Mesenchymal stem cell (in vitro differentiated cells and primary cell): ENCODE measurements at regions not wholly inside any gene's neighbourhood (a gene's known extent, or its start where the extent isn't known, plus 50 kb on each side); places are given as distances from the start of the nearest gene placed in this dataset.

ENCODE experiments used
- DNase-seq: peaks from one replicate; pipeline ENCODE4 v3.0.0-alpha.2; 2013
- H2AFZ ChIP-seq: one replicate; pipeline ENCODE4 v1.6.1; 2013; ENCODE audit warnings: low read depth, mild to moderate bottlenecking, control low read depth, inconsistent platforms, low read length, moderate library complexity
- H2AK5ac ChIP-seq: 2 replicates; pipeline ENCODE4 v1.6.1; 2013; ENCODE audit warnings: low read length, moderate library complexity, mild to moderate bottlenecking, inconsistent platforms; ENCODE audit not compliant: severe bottlenecking
- H2BK120ac ChIP-seq: one replicate; pipeline ENCODE4 v1.6.1; 2013; ENCODE audit warnings: low read depth, mild to moderate bottlenecking, inconsistent platforms, low read length, moderate library complexity
- H2BK12ac ChIP-seq, 2 experiments: one replicate each; pipeline ENCODE4 v1.6.1; 2013; ENCODE audit warnings: inconsistent platforms in 2 of 2, low read length in 2 of 2, mild to moderate bottlenecking in 2 of 2, moderate library complexity in 2 of 2, control low read depth in 1 of 2
- H2BK15ac ChIP-seq: one replicate; pipeline ENCODE4 v1.6.1; 2013; ENCODE audit warnings: mild to moderate bottlenecking, low read depth, inconsistent platforms; ENCODE audit not compliant: poor library complexity, severe bottlenecking
- H2BK5ac ChIP-seq: 2 replicates; pipeline ENCODE4 v1.6.1; 2013; ENCODE audit warnings: low read depth, mild to moderate bottlenecking, low read length, control low read depth, inconsistent platforms; ENCODE audit not compliant: poor library complexity, severe bottlenecking
- H3K14ac ChIP-seq, 2 experiments: one replicate each; pipeline ENCODE4 v1.6.1; 2013; ENCODE audit warnings: inconsistent platforms in 2 of 2, low read length in 2 of 2, control low read depth in 1 of 2, mild to moderate bottlenecking in 1 of 2, moderate library complexity in 1 of 2
- H3K18ac ChIP-seq, 2 experiments: one replicate each; pipeline ENCODE4 v1.6.1; 2013; ENCODE audit warnings: inconsistent platforms in 2 of 2, low read length in 2 of 2, control low read depth in 1 of 2, low read depth in 1 of 2, mild to moderate bottlenecking in 1 of 2
- H3K23ac ChIP-seq, 2 experiments: one replicate each; pipeline ENCODE4 v1.6.1; 2013; ENCODE audit warnings: inconsistent platforms in 2 of 2, low read length in 2 of 2, mild to moderate bottlenecking in 2 of 2, moderate library complexity in 2 of 2, control low read depth in 1 of 2
- H3K27ac ChIP-seq: 2 replicates; pipeline ENCODE4 v1.5.1; 2013; ENCODE audit warnings: mild to moderate bottlenecking, moderate library complexity, low read length, control low read depth, inconsistent platforms; ENCODE audit not compliant: poor library complexity, severe bottlenecking
- H3K27me3 ChIP-seq, 2 experiments: 2 replicates each; pipeline versions ENCODE4 v1.6.1 to v1.7.0; 2013; ENCODE audit warnings: low read length in 2 of 2, mild to moderate bottlenecking in 2 of 2, moderate library complexity in 2 of 2, control low read depth in 1 of 2, inconsistent platforms in 1 of 2; ENCODE audit not compliant: control insufficient read depth in 1 of 2, insufficient read depth in 1 of 2
- H3K36me3 ChIP-seq, 2 experiments: 2 replicates each; pipeline versions ENCODE4 v1.6.1 to v1.7.0; 2013; ENCODE audit warnings: low read length in 2 of 2, control low read depth in 1 of 2, inconsistent platforms in 1 of 2, low read depth in 1 of 2, mild to moderate bottlenecking in 1 of 2; ENCODE audit not compliant: insufficient read depth in 2 of 2, control insufficient read depth in 1 of 2
- H3K4ac ChIP-seq, 2 experiments: one replicate each; pipeline ENCODE4 v1.6.1; 2013; ENCODE audit warnings: inconsistent platforms in 2 of 2, low read length in 2 of 2, mild to moderate bottlenecking in 2 of 2, moderate library complexity in 2 of 2, control low read depth in 1 of 2, low read depth in 1 of 2
- H3K4me1 ChIP-seq: 2 replicates; pipeline ENCODE4 v1.6.1; 2013; ENCODE audit warnings: low read depth, low read length, control low read depth; ENCODE audit not compliant: control insufficient read depth, insufficient read depth
- H3K4me2 ChIP-seq: 2 replicates; pipeline ENCODE4 v1.6.1; 2013; ENCODE audit warnings: low read length, mild to moderate bottlenecking, inconsistent platforms; ENCODE audit not compliant: poor library complexity, severe bottlenecking
- H3K4me3 ChIP-seq, 2 experiments: 2 replicates each; pipeline versions ENCODE4 v1.5.1 to v1.7.0; 2013; ENCODE audit warnings: low read length in 2 of 2, mild to moderate bottlenecking in 2 of 2, control low read depth in 1 of 2, low read depth in 1 of 2; ENCODE audit not compliant: insufficient read depth in 1 of 2
- H3K79me1 ChIP-seq: replicated peaks from 2 replicates; pipeline ENCODE4 v1.6.1; 2013; ENCODE audit warnings: mild to moderate bottlenecking, control low read depth, low read length, inconsistent platforms; ENCODE audit not compliant: poor library complexity, severe bottlenecking
- H3K9ac ChIP-seq: 2 replicates; pipeline ENCODE4 v1.7.0; 2013; ENCODE audit warnings: mild to moderate bottlenecking, low read length, moderate library complexity
- H3K9me3 ChIP-seq: 2 replicates; pipeline ENCODE4 v1.7.0; 2013; ENCODE audit warnings: mild to moderate bottlenecking, low read length; ENCODE audit not compliant: control insufficient read depth
- H4K8ac ChIP-seq: one replicate; pipeline ENCODE4 v1.6.1; 2013; ENCODE audit warnings: inconsistent platforms, mild to moderate bottlenecking, low read length, moderate library complexity
- H4K91ac ChIP-seq: one replicate; pipeline ENCODE4 v1.6.1; 2013; ENCODE audit warnings: mild to moderate bottlenecking, low read length, inconsistent platforms
- WGBS: methylation state at CpG from one replicate; pipeline ENCODE4 v1.1.7; 2013; ENCODE audit warnings: mixed read lengths; 5-methylcytosine and 5-hydroxymethylcytosine counted together

DNA sequence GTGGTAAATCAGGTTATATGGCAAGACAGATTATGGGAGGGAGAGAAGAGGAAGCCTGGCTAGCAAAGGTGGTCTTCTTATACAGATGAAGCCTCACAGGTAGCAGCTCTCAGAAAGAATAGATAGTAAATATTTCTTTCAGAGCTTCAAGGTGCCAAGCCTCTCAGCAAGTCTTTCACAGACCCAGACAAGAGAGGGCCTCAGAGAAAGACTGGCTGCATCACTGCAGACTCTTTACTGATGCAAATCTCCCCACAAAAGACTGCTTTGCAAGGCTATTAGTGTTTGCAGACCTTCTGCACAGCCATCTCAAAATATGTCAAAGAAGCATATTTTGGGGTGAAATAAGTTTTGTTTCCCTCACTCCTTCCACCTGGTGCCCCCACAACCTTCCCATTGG lies 372.4 kb upstream of the RND3 start:
- DNase-seq: no peak
- H3K79me1 ChIP-seq: no peaks in the 10 kb centered on the region
- H3K23ac ChIP-seq: no peak overlapping the region
- no peaks in the 10 kb centered on the region for H3K4me1 ChIP-seq
- H4K8ac ChIP-seq: no peak overlapping the region
- no peak overlapping the region for H3K9ac ChIP-seq
- no peak overlapping the region for H2BK15ac ChIP-seq
- no peak overlapping the region for H3K4ac ChIP-seq
- H3K27me3 ChIP-seq: no peaks in the 10 kb centered on the region
- no peak overlapping the region for H3K18ac ChIP-seq
- H2AK5ac ChIP-seq: no peak overlapping the region
- no peaks in the 10 kb centered on the region for H3K36me3 ChIP-seq
- no peak overlapping the region for H4K91ac ChIP-seq
- H2BK12ac ChIP-seq: no peak overlapping the region
- H3K4me2 ChIP-seq: no peak overlapping the region
- peaks cover 2% of the 10 kb centered on the region for H3K9me3 ChIP-seq
- no peak overlapping the region for H2BK5ac ChIP-seq
- H3K4me3 ChIP-seq: no peak overlapping the region
- no peak overlapping the region for H2BK120ac ChIP-seq
- H3K14ac ChIP-seq: no peak overlapping the region
- H3K27ac ChIP-seq: no peak overlapping the region
- H2AFZ ChIP-seq: no peak overlapping the region

- no peak overlapping the region for H3K14ac ChIP-seq
- no peak overlapping the region for H4K8ac ChIP-seq
- H3K27ac ChIP-seq: no peak overlapping the region
- H3K27me3 ChIP-seq: no peaks in the 10 kb centered on the region
- no peak overlapping the region for H2BK15ac ChIP-seq
- no peak overlapping the region for H2BK5ac ChIP-seq
- H2BK120ac ChIP-seq: no peak overlapping the region
- no peak overlapping the region for H4K91ac ChIP-seq
- no peak overlapping the region for H3K23ac ChIP-seq
- no peaks in the 10 kb centered on the region for H3K4me1 ChIP-seq
- no peak overlapping the region for H3K4me3 ChIP-seq
- WGBS: 87% methylated on average over 1 of the region's 1 CpG
- peaks cover 2% of the 10 kb centered on the region for H3K9me3 ChIP-seq
- H3K9ac ChIP-seq: no peak overlapping the region
- no peak for DNase-seq
- no peak overlapping the region for H2AFZ ChIP-seq
- H3K4me2 ChIP-seq: no peak overlapping the region
- H3K4ac ChIP-seq: no peak overlapping the region
- H2AK5ac ChIP-seq: no peak overlapping the region
- H3K79me1 ChIP-seq: no peaks in the 10 kb centered on the region
- H3K18ac ChIP-seq: no peak overlapping the region
- no peak overlapping the region for H2BK12ac ChIP-seq
- no peaks in the 10 kb centered on the region for H3K36me3 ChIP-seq
Measured at GRCh38 chr2:150859162-150859561, 371.7 kb upstream of the RND3 start.

DNA sequence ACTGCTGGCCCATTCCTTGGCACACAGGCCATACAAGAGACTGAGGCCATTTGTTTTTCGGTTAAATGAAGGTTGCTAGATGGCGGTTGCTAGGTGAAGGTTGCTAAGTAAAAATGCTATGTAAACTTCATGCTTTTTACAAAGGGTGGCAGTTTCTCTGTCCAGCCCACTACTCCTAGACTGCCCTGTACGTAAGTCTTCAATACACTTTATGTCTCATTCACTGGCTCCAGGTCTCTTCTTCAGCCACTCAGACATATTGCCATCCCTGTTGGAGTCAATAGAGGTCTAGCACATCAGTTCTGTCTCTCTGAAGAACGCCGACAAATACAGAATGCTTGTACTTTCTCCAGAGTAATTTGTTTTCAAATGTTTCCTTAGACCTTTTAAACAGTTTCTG lies 370.9 kb upstream of the RND3 start:
- Histone ChIP-seq H3K23ac (no peak overlapping the region), H3K4me2 (no peak overlapping the region), H3K9ac (no peak overlapping the region), H3K9me3 (no peaks in the 10 kb centered on the region), H2AFZ (no peak overlapping the region), H2BK120ac (no peak overlapping the region), H3K4me1 (no peaks in the 10 kb centered on the region), H4K91ac (no peak overlapping the region), H3K14ac (no peak overlapping the region), H3K4ac (no peak overlapping the region), H2BK12ac (no peak overlapping the region), H3K36me3 (no peaks in the 10 kb centered on the region), H2AK5ac (no peak overlapping the region), H3K79me1 (no peaks in the 10 kb centered on the region), H4K8ac (no peak overlapping the region), H3K27ac (no peak overlapping the region), H2BK15ac (no peak overlapping the region), H3K27me3 (no peaks in the 10 kb centered on the region), H3K18ac (no peak overlapping the region), H2BK5ac (no peak overlapping the region), H3K4me3 (no peak overlapping the region)
- 95% methylated on average over 5 of the region's 5 CpGs for WGBS
- DNase-seq: no peak

DNA sequence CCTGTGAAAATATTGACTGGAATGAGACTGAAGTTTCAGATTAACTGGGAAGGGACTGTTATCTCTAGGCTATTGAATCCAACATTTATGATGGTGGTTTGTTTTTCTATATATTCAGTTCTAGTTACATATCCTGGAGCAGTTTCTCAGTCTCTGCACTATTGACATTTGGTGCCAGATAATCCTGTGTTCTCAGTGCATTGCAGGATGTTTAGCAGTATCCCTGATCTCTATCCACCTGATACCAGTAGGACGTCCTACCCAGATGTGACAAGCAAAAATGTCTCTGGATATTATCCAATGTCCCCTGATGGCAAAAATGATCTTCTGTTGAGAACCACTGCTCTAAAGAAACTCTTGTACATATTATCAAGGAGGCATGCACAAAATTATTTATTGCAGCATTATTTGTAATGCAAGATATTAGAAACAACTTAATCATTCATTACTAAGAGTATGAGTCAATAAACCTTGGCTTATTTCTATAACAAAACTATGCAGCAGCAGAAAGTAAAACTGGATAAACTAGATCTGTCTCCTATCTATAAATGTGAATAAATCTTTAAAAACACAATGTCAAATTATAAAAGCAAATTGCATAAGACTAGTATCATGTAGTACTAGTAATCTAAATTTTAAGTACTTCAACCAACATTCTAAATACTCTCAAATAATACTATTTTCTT lies 369.3 kb upstream of the RND3 start:
- Histone ChIP-seq H3K79me1 (no peaks in the 10 kb centered on the region), H2BK15ac (no peak overlapping the region), H3K18ac (no peak overlapping the region), H3K9ac (peak overlapping the region; percentile 15), H4K91ac (no peak overlapping the region), H3K36me3 (no peaks in the 10 kb centered on the region), H3K23ac (no peak overlapping the region), H3K4me1 (no peaks in the 10 kb centered on the region), H2AFZ (no peak overlapping the region), H4K8ac (no peak overlapping the region), H2BK120ac (no peak overlapping the region), H3K4me2 (no peak overlapping the region), H3K27me3 (no peaks in the 10 kb centered on the region), H3K27ac (no peak overlapping the region), H2BK12ac (no peak overlapping the region), H2AK5ac (no peak overlapping the region), H3K4ac (no peak overlapping the region), H3K4me3 (no peak overlapping the region), H2BK5ac (no peak overlapping the region), H3K14ac (no peak overlapping the region), H3K9me3 (no peaks in the 10 kb centered on the region)
- WGBS: 86% methylated on average over 1 of the region's 1 CpG
- DNase-seq: no peak
